ENCODE measurements at regions not wholly inside any gene's neighbourhood (a gene's known extent, or its start where the extent isn't known, plus 50 kb on each side); places are given as distances from the start of the nearest gene placed in this dataset.

DNA sequence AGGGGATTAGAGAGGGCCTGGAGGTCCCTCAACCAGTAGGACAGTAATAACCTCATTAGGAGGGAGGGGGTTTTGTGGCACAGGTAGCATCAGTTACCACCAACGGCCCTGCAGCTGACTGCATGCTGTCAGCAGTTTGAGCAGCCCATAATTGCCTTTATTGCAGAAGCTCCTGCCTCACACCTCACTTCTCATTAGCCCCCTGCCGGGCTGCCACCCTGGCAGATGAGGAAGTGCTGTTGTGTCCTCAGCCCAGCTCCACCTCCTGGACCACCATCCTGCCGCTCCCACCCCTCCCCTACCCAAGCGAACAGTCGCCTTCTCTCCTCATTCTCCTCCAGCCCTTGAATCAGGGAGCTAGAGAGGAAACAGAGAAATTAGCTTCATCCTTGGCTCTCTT lies 237.4 kb downstream of the LMX1A start:
- peaks cover 0 to 10% (median 0%) of the 10 kb centered on the region in 4 donors for H3K27me3 ChIP-seq

DNA sequence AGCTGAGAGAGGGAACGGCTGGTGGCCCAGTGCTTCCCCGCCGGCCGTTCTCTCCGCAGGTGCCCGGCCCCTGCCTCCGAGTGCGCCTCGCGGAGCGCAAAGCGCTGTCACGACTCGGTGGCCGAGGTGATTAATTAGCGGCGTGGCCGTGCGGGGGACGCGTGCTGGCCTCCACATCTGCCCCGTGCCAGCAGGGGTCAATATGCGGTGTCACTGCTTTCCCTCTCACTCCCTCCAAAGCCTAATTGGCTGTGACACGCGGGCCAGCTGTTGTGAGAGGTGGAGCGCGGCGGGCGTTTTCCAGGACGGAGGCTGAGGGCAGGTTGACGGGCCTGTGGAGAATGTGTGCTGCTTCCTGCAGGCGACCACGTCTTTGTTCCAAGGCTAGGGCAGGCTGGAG lies 239.0 kb downstream of the LMX1A start:
- TF ChIP-seq, protein P1, sequence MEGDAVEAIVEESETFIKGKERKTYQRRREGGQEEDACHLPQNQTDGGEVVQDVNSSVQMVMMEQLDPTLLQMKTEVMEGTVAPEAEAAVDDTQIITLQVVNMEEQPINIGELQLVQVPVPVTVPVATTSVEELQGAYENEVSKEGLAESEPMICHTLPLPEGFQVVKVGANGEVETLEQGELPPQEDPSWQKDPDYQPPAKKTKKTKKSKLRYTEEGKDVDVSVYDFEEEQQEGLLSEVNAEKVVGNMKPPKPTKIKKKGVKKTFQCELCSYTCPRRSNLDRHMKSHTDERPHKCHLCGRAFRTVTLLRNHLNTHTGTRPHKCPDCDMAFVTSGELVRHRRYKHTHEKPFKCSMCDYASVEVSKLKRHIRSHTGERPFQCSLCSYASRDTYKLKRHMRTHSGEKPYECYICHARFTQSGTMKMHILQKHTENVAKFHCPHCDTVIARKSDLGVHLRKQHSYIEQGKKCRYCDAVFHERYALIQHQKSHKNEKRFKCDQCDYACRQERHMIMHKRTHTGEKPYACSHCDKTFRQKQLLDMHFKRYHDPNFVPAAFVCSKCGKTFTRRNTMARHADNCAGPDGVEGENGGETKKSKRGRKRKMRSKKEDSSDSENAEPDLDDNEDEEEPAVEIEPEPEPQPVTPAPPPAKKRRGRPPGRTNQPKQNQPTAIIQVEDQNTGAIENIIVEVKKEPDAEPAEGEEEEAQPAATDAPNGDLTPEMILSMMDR (IDR thresholded peaks at IDR 0.05) = no peak
- Histone ChIP-seq H3K4me3 (no peak overlapping the region), H3K27ac (no peak overlapping the region), H3K4me1 (no peaks in the 10 kb centered on the region), H3K36me3 (no peaks in the 10 kb centered on the region), H3K9me3 (no peaks in the 10 kb centered on the region), H3K27me3 (peaks cover 0 to 10% (median 0%) of the 10 kb centered on the region in 4 donors)
- no peak for ATAC-seq
- FAIRE-seq = no peak
- intact Hi-C loops (cut with DNase I) = no loop called here
- 2 to 5% methylated on average over 33 of the region's 33 CpGs for WGBS, 2 donors
- peak in 1 of 6 donors; percentile 53 for DNase-seq

More for the DNA sequence above, 237.4 kb downstream of the LMX1A start:
- Histone ChIP-seq H3K9me3 (no peaks in the 10 kb centered on the region), H3K36me3 (no peaks in the 10 kb centered on the region), H3K4me1 (no peaks in the 10 kb centered on the region), H3K4me3 (no peak overlapping the region), H3K27ac (no peak overlapping the region)
- intact Hi-C loops (cut with DNase I) = no loop called here
- TF ChIP-seq, protein P1 (IDR thresholded peaks at IDR 0.05) = no peak
- ATAC-seq = no peak
- 52 to 79% methylated on average over 4 to 5 of the region's 5 CpGs for WGBS, 2 donors
- DNase-seq = no peak
- no peak for FAIRE-seq

DNA sequence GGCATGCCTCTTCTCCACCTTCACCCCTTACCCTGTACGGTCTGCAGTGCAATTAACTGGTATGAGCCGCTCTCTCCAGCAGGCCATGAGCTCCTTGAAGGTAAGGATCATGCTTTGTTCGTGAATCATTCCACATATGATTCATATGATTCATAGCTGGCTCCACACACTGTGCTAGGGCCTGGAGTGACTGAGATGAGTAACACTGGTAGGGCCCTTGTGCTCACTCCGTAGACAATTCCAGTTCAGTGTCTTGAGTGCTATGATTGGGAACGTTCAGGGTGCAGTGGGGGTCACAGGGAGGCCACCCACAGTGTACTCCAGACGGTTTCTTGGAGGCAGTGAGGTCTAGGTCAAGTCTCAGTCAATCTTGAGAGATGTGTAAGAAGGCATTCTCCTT lies 239.8 kb downstream of the LMX1A start:
- Histone ChIP-seq H3K4me1 (no peaks in the 10 kb centered on the region), H3K27ac (no peak overlapping the region), H3K27me3 (peaks cover 0 to 6% (median 0%) of the 10 kb centered on the region in 4 donors), H3K36me3 (no peaks in the 10 kb centered on the region), H3K4me3 (no peak overlapping the region), H3K9me3 (no peaks in the 10 kb centered on the region)
- DNase-seq (no peak), ATAC-seq (peak in 2 of 4 donors; percentile 30 to 32), FAIRE-seq (no peak)
- TF ChIP-seq, protein P1 (IDR thresholded peaks at IDR 0.05) = no peak
- WGBS, 2 donors = 60 to 69% methylated on average over 6 of the region's 6 CpGs
- intact Hi-C loops (cut with DNase I) = no loop called here

DNA sequence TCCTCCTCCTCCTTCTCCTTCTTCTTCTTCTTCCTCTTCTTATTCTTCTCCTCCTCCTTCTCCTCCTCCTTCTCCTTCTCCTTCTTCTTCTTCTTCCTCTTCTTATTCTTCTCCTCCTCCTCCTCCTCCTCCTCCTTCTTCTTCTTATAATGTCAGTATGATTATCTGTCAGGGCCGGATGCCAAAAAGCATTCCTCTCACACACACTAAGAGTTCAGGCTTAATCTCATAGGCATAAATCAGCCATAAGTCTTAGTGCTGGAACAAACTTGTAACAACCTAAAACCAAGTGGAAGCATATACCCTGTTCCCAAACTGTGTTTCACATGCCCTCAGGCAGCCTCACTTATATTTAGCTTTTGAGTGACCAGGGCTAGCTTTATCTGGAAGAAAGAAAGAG lies 240.3 kb downstream of the LMX1A start:
- H3K9me3 ChIP-seq = no peaks in the 10 kb centered on the region
- ATAC-seq (no peak), DNase-seq (no peak), FAIRE-seq (no peak)
- no peak overlapping the region for H3K4me3 ChIP-seq
- 37 to 38% methylated on average over 1 of the region's 1 CpG for WGBS, 2 donors
- H3K4me1 ChIP-seq = no peaks in the 10 kb centered on the region
- TF ChIP-seq, protein P1 (IDR thresholded peaks at IDR 0.05) = no peak
- H3K27me3 ChIP-seq = peaks cover 0 to 6% (median 0%) of the 10 kb centered on the region in 4 donors
- no peaks in the 10 kb centered on the region for H3K36me3 ChIP-seq
- no peak overlapping the region for H3K27ac ChIP-seq
- intact Hi-C loops (cut with DNase I) = no loop called here

DNA sequence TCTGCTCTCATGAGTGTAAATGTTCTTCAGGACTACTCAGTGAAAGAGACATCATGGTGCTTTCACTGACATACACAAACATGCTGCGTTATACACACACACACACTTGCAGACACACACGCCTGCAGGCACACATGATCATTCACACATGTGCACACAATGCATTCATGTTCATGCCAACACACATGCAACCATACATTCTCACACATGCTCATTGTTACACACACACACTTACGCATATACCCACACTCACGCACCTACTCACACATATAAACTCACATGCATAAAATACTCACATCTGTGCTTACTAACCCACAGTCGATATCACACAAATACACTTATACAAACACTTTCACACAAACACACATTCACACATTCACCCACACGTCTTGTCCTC lies 241.6 kb downstream of the LMX1A start:
- 40 to 51% methylated on average over 6 of the region's 6 CpGs for WGBS, 2 donors
- Histone ChIP-seq H3K27ac (no peak overlapping the region), H3K4me3 (no peak overlapping the region), H3K36me3 (no peaks in the 10 kb centered on the region), H3K4me1 (no peaks in the 10 kb centered on the region), H3K9me3 (no peaks in the 10 kb centered on the region), H3K27me3 (peaks cover 0 to 6% (median 0%) of the 10 kb centered on the region in 4 donors)
- ATAC-seq (no peak), FAIRE-seq (no peak), DNase-seq (no peak)
- intact Hi-C loops (cut with DNase I) = no loop called here
- TF ChIP-seq, protein P1 (IDR thresholded peaks at IDR 0.05) = no peak

Measured in pancreas (tissue), 10 donors.